Right lobe of liver (tissue), 6 donors: ENCODE measurements at regions not wholly inside any gene's neighbourhood (a gene's known extent, or its start where the extent isn't known, plus 50 kb on each side); places are given as distances from the start of the nearest gene placed in this dataset.

Experiments used
- ATAC-seq, 4 donors: fragments of 200-7000 bp; cut with Tn5 transposase; one replicate each; pipeline ENCODE4 v1.9.1; 2020; ENCODE audit warnings: mild to moderate bottlenecking in 4 of 4, moderate library complexity in 4 of 4
- DNase-seq, 3 donors: peaks; one replicate each; pipeline ENCODE4 v3.0.0-alpha.2; 2020
- H3K27ac ChIP-seq, 3 donors: fragments of 200-600 bp; one replicate each; pipeline ENCODE4 v1.8.0; 2022
- H3K27me3 ChIP-seq, 2 donors: fragments of 200-600 bp; one replicate each; pipeline ENCODE4 v1.8.0; 2022
- H3K36me3 ChIP-seq, 4 donors: fragments of 200-600 bp; sonication (generic) in 1 of 4; one replicate each; pipeline versions ENCODE4 v1.5.1 to v1.8.0; 2017 to 2022; ENCODE audit warnings: control low read depth in 1 of 4
- H3K4me1 ChIP-seq, 4 donors: fragments of 200-600 bp; sonication (generic) in 1 of 4; one replicate each; pipeline versions ENCODE4 v1.5.1 to v1.8.0; 2017 to 2022; ENCODE audit warnings: control low read depth in 1 of 4
- H3K4me3 ChIP-seq, 3 donors: fragments of 200-600 bp; one replicate each; pipeline ENCODE4 v1.8.0; 2022
- H3K9me3 ChIP-seq, 4 donors: fragments of 200-600 bp; sonication (generic) in 1 of 4; one replicate each; pipeline versions ENCODE4 v1.5.1 to v1.8.0; 2017 to 2022; ENCODE audit warnings: control low read depth in 1 of 4
- POLR2A ChIP-seq: fragments of 450-650 bp; IDR thresholded peaks from one replicate; pipeline ENCODE4 v1.6.1; 2017; ENCODE audit warnings: antibody characterized with exemption, mild to moderate bottlenecking
- WGBS: methylation state at CpG from one replicate; pipeline ENCODE4 v1.1.6; 2018; ENCODE audit warnings: low coverage, low lambda C conversion rate; ENCODE audit not compliant: insufficient coverage; ENCODE audit errors: missing lambda C conversion rate; 5-methylcytosine and 5-hydroxymethylcytosine counted together
- intact Hi-C, 2 donors: fragments of 100-400 bp; cut with DNase I; formaldehyde crosslinking; loops; one replicate each; pipeline versions ENCODE4 v1.11.2 to v1.14.1; 2022
- TF ChIP-seq, protein P1 (sequence below), 4 donors: fragments of 200-600 bp in 3 of 4; fragments of 450-650 bp in 1 of 4; IDR thresholded peaks; one replicate each; pipeline versions ENCODE4 v1.5.1 to v1.8.0; 2016 to 2022; ENCODE audit warnings: antibody characterized with exemption in 4 of 4, mild to moderate bottlenecking in 2 of 4
- donor health status: DM: no; HTN: yes; CAD: no.
- donor health status: DM: no; HTN: no; CAD: no.
- donor health status: DM: no; HTN: no; CAD: no.
- donor health status: DM: no; HTN: yes; CAD: no.
- donor health status: DM: no; HTN: yes; CAD: no.

DNA sequence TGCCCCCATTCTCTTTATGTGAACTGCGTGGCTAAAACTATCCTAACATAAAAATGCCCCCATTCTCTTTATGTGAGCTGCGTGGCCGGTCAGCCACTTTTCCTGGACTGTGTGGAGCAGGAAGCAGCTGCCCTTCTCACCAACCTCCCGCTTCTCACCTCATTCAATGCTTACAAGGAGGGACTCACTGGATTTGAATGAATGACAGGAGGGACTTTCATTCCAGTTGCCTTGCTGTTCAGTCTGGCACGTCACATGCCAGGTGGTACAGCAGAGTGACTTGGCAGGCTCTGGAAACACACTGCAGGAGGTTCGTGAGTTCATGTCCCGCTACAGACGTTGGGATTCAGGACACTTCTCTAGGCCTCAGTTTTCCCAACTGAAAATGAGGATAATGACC lies 60.2 kb upstream of the NFIL3 start:
- TF ChIP-seq, protein P1, sequence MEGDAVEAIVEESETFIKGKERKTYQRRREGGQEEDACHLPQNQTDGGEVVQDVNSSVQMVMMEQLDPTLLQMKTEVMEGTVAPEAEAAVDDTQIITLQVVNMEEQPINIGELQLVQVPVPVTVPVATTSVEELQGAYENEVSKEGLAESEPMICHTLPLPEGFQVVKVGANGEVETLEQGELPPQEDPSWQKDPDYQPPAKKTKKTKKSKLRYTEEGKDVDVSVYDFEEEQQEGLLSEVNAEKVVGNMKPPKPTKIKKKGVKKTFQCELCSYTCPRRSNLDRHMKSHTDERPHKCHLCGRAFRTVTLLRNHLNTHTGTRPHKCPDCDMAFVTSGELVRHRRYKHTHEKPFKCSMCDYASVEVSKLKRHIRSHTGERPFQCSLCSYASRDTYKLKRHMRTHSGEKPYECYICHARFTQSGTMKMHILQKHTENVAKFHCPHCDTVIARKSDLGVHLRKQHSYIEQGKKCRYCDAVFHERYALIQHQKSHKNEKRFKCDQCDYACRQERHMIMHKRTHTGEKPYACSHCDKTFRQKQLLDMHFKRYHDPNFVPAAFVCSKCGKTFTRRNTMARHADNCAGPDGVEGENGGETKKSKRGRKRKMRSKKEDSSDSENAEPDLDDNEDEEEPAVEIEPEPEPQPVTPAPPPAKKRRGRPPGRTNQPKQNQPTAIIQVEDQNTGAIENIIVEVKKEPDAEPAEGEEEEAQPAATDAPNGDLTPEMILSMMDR (IDR thresholded peaks at IDR 0.05) = no peak
- TF ChIP-seq POLR2A = no peak
- H3K27me3 ChIP-seq = no peaks in the 10 kb centered on the region
- 58% methylated on average over 5 of the region's 8 CpGs for WGBS
- intact Hi-C loops = no loop called here
- DNase-seq = no peak
- H3K4me3 ChIP-seq = no peak overlapping the region
- ATAC-seq = no peak
- H3K9me3 ChIP-seq = no peaks in the 10 kb centered on the region
- H3K4me1 ChIP-seq = no peaks in the 10 kb centered on the region
- no peak overlapping the region for H3K27ac ChIP-seq
- H3K36me3 ChIP-seq = no peaks in the 10 kb centered on the region

DNA sequence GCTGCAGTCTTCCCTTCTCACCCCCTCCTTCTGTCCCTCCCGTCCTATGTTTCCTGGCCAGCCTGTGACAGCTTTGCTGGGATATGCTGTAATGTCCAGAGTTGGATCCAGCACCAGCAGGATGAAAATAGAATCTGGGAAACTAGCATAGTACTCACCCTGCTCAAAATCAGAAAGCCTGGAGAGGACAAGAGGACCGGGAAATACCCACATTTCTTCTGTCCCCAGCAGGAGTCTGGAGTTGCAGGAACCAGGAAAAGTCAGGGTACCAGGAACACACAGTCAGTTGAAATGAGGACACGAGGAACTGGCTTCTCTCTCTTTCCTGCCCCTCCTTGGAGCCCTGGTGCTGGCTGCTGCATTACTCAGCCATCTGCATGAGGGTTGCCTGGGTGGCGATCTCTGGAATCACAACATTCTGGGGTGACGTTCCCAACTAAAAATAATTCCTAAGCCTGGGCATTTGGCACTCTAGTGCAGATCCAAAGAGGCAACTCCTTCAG lies 59.6 kb upstream of the NFIL3 start:
- no peaks in the 10 kb centered on the region for H3K27me3 ChIP-seq
- no CpG with 5 or more reads among the region's 5 CpGs for WGBS
- H3K27ac ChIP-seq = no peak overlapping the region
- H3K9me3 ChIP-seq = no peaks in the 10 kb centered on the region
- no peak overlapping the region for H3K4me3 ChIP-seq
- no peaks in the 10 kb centered on the region for H3K36me3 ChIP-seq
- intact Hi-C loops = no loop called here
- ATAC-seq (peak in 1 of 4 donors; percentile 19), DNase-seq (no peak)
- TF ChIP-seq, protein P1 (IDR thresholded peaks at IDR 0.05) = no peak
- no peak for TF ChIP-seq POLR2A
- no peaks in the 10 kb centered on the region for H3K4me1 ChIP-seq

DNA sequence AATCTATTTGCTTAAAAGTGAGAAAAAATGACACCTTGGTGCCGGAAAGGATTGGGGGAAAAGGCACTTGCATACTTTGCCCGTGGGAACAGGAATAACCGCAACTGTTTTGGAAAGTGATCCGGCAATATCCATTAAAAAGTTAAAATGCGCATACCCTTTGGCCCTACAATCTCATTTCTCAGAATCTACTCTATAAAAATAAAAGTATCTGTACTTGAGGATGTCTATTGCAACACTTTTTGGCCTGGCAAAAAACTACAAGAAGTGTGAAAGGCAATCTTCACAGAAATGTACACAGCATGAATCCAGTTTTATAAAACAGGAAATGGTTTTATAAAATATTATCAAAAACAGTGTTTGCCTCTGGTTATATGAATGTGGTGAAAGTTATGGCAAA lies 58.3 kb upstream of the NFIL3 start:
- intact Hi-C loops = no loop called here
- Histone ChIP-seq H3K4me1 (no peaks in the 10 kb centered on the region), H3K9me3 (no peaks in the 10 kb centered on the region), H3K36me3 (no peaks in the 10 kb centered on the region), H3K27me3 (no peaks in the 10 kb centered on the region), H3K4me3 (no peak overlapping the region), H3K27ac (no peak overlapping the region)
- no peak for TF ChIP-seq POLR2A
- TF ChIP-seq, protein P1 (IDR thresholded peaks at IDR 0.05) = no peak
- no peak for DNase-seq
- 77% methylated on average over 5 of the region's 5 CpGs for WGBS
- no peak for ATAC-seq

- Histone ChIP-seq H3K4me3 (no peak overlapping the region), H3K4me1 (no peaks in the 10 kb centered on the region), H3K27ac (no peak overlapping the region), H3K36me3 (no peaks in the 10 kb centered on the region), H3K9me3 (no peaks in the 10 kb centered on the region), H3K27me3 (no peaks in the 10 kb centered on the region)
- no peak for DNase-seq
- ATAC-seq = no peak
- WGBS = 27% methylated on average over 4 of the region's 4 CpGs
- intact Hi-C loops = no loop called here
- TF ChIP-seq, protein P1 (IDR thresholded peaks at IDR 0.05) = no peak
- no peak for TF ChIP-seq POLR2A
Observed at GRCh38 chr9:91477106-91477505, 53.5 kb upstream of the NFIL3 start.

DNA sequence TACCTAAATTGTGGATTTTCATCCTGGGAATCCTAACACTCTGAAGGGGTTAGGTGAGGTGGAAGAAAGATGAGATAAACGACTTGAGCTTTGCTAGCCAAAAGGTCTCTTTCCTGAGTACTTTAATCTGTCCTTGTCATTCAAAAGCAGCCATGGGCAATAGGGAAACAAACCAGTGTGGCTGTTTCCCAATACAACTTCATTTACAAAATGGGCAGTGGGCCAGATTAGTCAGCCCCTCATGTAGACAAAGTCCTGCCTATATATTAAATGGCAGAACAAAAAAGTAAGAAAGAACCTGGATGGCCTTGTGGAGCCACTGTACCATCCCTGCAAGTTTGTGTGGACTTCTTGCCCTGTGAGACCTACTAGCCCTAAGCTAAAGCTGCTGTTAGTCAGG lies 51.0 kb upstream of the NFIL3 start:
- no peak for ATAC-seq
- WGBS = 6% methylated on average over 1 of the region's 1 CpG
- DNase-seq = no peak
- no peak for TF ChIP-seq POLR2A
- TF ChIP-seq, protein P1 (IDR thresholded peaks at IDR 0.05) = no peak
- intact Hi-C loops = no loop called here
- no peaks in the 10 kb centered on the region for H3K4me1 ChIP-seq
- H3K4me3 ChIP-seq = no peak overlapping the region
- H3K27ac ChIP-seq = no peak overlapping the region
- no peaks in the 10 kb centered on the region for H3K36me3 ChIP-seq
- H3K9me3 ChIP-seq = no peaks in the 10 kb centered on the region
- H3K27me3 ChIP-seq = no peaks in the 10 kb centered on the region
